ENCODE measurements at regions not wholly inside any gene's neighbourhood (a gene's known extent, or its start where the extent isn't known, plus 50 kb on each side); places are given as distances from the start of the nearest gene placed in this dataset.

DNA sequence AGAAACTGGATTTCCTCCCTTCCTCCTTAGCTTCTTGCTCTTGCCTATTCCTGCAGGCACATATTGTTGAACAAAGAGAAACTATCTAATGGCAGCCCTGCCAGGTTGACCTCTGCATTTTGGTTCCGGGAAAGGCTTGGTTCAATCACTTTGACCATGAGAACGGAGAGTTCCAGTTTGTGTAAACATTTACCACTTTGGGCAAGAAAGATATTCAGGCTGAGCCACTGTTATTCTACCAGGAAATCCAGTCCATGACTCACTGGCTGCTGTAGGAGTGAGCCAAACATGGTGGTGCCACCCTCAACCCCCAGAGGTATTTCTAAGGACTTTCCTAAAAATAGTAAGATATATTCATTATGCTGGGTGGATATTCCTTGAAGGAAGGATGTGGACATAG is 242.2 kb upstream of the OR4E1 start:
- TF ChIP-seq RFX5 (IDR thresholded peaks at IDR 0.05), result no peak
- TF ChIP-seq, protein P1, sequence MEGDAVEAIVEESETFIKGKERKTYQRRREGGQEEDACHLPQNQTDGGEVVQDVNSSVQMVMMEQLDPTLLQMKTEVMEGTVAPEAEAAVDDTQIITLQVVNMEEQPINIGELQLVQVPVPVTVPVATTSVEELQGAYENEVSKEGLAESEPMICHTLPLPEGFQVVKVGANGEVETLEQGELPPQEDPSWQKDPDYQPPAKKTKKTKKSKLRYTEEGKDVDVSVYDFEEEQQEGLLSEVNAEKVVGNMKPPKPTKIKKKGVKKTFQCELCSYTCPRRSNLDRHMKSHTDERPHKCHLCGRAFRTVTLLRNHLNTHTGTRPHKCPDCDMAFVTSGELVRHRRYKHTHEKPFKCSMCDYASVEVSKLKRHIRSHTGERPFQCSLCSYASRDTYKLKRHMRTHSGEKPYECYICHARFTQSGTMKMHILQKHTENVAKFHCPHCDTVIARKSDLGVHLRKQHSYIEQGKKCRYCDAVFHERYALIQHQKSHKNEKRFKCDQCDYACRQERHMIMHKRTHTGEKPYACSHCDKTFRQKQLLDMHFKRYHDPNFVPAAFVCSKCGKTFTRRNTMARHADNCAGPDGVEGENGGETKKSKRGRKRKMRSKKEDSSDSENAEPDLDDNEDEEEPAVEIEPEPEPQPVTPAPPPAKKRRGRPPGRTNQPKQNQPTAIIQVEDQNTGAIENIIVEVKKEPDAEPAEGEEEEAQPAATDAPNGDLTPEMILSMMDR (IDR thresholded peaks at IDR 0.05), result no peak
- no peak for TF ChIP-seq EP300 (IDR thresholded peaks at IDR 0.05)
- TF ChIP-seq, protein P2, sequence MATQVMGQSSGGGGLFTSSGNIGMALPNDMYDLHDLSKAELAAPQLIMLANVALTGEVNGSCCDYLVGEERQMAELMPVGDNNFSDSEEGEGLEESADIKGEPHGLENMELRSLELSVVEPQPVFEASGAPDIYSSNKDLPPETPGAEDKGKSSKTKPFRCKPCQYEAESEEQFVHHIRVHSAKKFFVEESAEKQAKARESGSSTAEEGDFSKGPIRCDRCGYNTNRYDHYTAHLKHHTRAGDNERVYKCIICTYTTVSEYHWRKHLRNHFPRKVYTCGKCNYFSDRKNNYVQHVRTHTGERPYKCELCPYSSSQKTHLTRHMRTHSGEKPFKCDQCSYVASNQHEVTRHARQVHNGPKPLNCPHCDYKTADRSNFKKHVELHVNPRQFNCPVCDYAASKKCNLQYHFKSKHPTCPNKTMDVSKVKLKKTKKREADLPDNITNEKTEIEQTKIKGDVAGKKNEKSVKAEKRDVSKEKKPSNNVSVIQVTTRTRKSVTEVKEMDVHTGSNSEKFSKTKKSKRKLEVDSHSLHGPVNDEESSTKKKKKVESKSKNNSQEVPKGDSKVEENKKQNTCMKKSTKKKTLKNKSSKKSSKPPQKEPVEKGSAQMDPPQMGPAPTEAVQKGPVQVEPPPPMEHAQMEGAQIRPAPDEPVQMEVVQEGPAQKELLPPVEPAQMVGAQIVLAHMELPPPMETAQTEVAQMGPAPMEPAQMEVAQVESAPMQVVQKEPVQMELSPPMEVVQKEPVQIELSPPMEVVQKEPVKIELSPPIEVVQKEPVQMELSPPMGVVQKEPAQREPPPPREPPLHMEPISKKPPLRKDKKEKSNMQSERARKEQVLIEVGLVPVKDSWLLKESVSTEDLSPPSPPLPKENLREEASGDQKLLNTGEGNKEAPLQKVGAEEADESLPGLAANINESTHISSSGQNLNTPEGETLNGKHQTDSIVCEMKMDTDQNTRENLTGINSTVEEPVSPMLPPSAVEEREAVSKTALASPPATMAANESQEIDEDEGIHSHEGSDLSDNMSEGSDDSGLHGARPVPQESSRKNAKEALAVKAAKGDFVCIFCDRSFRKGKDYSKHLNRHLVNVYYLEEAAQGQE (IDR thresholded peaks at IDR 0.05), result no peak
- no peak for TF ChIP-seq KDM1A (IDR thresholded peaks at IDR 0.05; ENCODE audit: low read depth)
- no peak for TF ChIP-seq CEBPB (IDR thresholded peaks at IDR 0.05)
- TF ChIP-seq KDM5A (IDR thresholded peaks at IDR 0.05), result no peak
- TF ChIP-seq, protein P3, sequence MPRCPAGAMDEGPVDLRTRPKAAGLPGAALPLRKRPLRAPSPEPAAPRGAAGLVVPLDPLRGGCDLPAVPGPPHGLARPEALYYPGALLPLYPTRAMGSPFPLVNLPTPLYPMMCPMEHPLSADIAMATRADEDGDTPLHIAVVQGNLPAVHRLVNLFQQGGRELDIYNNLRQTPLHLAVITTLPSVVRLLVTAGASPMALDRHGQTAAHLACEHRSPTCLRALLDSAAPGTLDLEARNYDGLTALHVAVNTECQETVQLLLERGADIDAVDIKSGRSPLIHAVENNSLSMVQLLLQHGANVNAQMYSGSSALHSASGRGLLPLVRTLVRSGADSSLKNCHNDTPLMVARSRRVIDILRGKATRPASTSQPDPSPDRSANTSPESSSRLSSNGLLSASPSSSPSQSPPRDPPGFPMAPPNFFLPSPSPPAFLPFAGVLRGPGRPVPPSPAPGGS (IDR thresholded peaks at IDR 0.05), result 0 out of 3 replicates have a peak, but pooled peaks have one; percentile 24
- no peak for TF ChIP-seq CHD2 (IDR thresholded peaks at IDR 0.05; ENCODE audit: low read length, partially characterized antibody)
- no peak for TF ChIP-seq ESRRA (IDR thresholded peaks at IDR 0.05; ENCODE audit: borderline replicate concordance, low read length)
- TF ChIP-seq RAD21 (conservative IDR thresholded peaks at IDR 0.05 in 1 of 2, IDR thresholded peaks at IDR 0.05 in 1 of 2), result no peak
- TF ChIP-seq POLR2A (IDR thresholded peaks at IDR 0.05; ENCODE audit: low read length), result no peak
- TF ChIP-seq NPAS2 (CRISPR knock-in tag; IDR thresholded peaks at IDR 0.05; ENCODE audit: borderline replicate concordance), result no peak
- TF ChIP-seq, protein P4, sequence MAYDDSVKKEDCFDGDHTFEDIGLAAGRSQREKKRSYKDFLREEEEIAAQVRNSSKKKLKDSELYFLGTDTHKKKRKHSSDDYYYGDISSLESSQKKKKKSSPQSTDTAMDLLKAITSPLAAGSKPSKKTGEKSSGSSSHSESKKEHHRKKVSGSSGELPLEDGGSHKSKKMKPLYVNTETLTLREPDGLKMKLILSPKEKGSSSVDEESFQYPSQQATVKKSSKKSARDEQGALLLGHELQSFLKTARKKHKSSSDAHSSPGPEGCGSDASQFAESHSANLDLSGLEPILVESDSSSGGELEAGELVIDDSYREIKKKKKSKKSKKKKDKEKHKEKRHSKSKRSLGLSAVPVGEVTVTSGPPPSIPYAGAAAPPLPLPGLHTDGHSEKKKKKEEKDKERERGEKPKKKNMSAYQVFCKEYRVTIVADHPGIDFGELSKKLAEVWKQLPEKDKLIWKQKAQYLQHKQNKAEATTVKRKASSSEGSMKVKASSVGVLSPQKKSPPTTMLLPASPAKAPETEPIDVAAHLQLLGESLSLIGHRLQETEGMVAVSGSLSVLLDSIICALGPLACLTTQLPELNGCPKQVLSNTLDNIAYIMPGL (CRISPR knock-in tag; IDR thresholded peaks at IDR 0.05; ENCODE audit: borderline replicate concordance), result no peak
